OCI-LY1 (cell line): ENCODE measurements at regions not wholly inside any gene's neighbourhood (a gene's known extent, or its start where the extent isn't known, plus 50 kb on each side); places are given as distances from the start of the nearest gene placed in this dataset.

ENCODE experiments used
- EZH2 ChIP-seq: fragments of 200-600 bp; sonication (generic), shearing (Covaris generic); IDR thresholded peaks from 2 replicates; pipeline ENCODE4 v1.8.0; 2017; ENCODE audit warnings: borderline replicate concordance, mixed run types, mild to moderate bottlenecking, antibody characterized with exemption, low read length, moderate library complexity, mixed read lengths
- TF ChIP-seq, protein P1 (sequence below): fragments of 200-600 bp; sonication (generic), shearing (Covaris generic); IDR thresholded peaks from 2 replicates; pipeline ENCODE4 v1.5.1; 2017; ENCODE audit warnings: mild to moderate bottlenecking, antibody characterized with exemption, low read length, moderate library complexity, mixed read lengths

DNA sequence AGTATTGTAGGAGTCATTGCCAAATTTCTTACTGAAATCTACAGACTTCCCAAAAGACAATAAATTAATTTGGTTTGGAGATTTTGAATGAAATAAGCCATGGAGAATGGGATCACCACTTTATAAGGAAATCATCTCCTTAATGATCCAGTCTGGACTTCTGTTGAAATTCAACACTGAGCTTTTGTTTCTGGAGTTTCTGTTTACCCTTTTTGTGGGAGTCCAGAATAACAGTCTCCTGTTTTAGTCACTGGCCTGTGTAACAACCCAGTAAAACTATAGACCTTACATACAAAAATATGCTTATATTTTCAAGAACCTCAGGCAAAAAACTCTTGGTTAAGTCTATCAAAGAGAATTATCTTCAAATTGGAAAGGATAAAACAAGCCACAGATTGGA, 321.7 kb upstream of the PLET1 start:
- TF ChIP-seq, protein P1, sequence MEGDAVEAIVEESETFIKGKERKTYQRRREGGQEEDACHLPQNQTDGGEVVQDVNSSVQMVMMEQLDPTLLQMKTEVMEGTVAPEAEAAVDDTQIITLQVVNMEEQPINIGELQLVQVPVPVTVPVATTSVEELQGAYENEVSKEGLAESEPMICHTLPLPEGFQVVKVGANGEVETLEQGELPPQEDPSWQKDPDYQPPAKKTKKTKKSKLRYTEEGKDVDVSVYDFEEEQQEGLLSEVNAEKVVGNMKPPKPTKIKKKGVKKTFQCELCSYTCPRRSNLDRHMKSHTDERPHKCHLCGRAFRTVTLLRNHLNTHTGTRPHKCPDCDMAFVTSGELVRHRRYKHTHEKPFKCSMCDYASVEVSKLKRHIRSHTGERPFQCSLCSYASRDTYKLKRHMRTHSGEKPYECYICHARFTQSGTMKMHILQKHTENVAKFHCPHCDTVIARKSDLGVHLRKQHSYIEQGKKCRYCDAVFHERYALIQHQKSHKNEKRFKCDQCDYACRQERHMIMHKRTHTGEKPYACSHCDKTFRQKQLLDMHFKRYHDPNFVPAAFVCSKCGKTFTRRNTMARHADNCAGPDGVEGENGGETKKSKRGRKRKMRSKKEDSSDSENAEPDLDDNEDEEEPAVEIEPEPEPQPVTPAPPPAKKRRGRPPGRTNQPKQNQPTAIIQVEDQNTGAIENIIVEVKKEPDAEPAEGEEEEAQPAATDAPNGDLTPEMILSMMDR: no peak
- TF ChIP-seq EZH2: no peak
